Uterus (tissue), 3 donors: ENCODE measurements at regions not wholly inside any gene's neighbourhood (a gene's known extent, or its start where the extent isn't known, plus 50 kb on each side); places are given as distances from the start of the nearest gene placed in this dataset.

ENCODE experiments used
- DNase-seq, 2 donors: peaks; one replicate each; pipeline ENCODE4 v3.0.0-alpha.2; 2019 to 2020
- H3K27ac ChIP-seq, 2 donors: fragments of 200-600 bp; sonication (generic); 1 replicate in 1 of 2; 2 replicates in 1 of 2; pipeline ENCODE4 v1.5.1; 2016 to 2018
- H3K27me3 ChIP-seq, 2 donors: fragments of 200-600 bp; sonication (generic); one replicate each; pipeline ENCODE4 v1.5.1; 2018 to 2019; ENCODE audit warnings: control low read depth in 1 of 2
- H3K36me3 ChIP-seq, 2 donors: fragments of 200-600 bp; sonication (generic); one replicate each; pipeline ENCODE4 v1.5.1; 2019; ENCODE audit warnings: control low read depth in 1 of 2
- H3K4me1 ChIP-seq, 2 donors: fragments of 200-600 bp; sonication (generic); one replicate each; pipeline ENCODE4 v1.5.1; 2018 to 2019; ENCODE audit warnings: control low read depth in 1 of 2
- H3K4me3 ChIP-seq, 2 donors: fragments of 200-600 bp; sonication (generic); 1 replicate in 1 of 2; 2 replicates in 1 of 2; pipeline ENCODE4 v1.5.1; 2018 to 2019; ENCODE audit warnings: mild to moderate bottlenecking in 1 of 2
- H3K9me3 ChIP-seq, 2 donors: fragments of 200-600 bp; sonication (generic); one replicate each; pipeline ENCODE4 v1.5.1; 2019; ENCODE audit warnings: control low read depth in 1 of 2
- CTCF ChIP-seq, 4 experiments: fragments of 200-600 bp in 2 of 4; fragments of 450-650 bp in 2 of 4; sonication (generic) in 2 of 4; IDR thresholded peaks; one replicate each; pipeline ENCODE4 v1.5.1; 2016 to 2019; ENCODE audit warnings: antibody characterized with exemption in 4 of 4, mild to moderate bottlenecking in 2 of 4, moderate library complexity in 1 of 4
- POLR2A ChIP-seq, 2 donors: fragments of 450-650 bp; IDR thresholded peaks; one replicate each; pipeline ENCODE4 v1.6.1; 2016; ENCODE audit warnings: antibody characterized with exemption in 2 of 2, mild to moderate bottlenecking in 1 of 2, moderate library complexity in 1 of 2
- intact Hi-C: fragments of 100-400 bp; cut with DNase I; formaldehyde crosslinking; loops from one replicate; pipeline ENCODE4 v1.15.1; 2023; ENCODE audit warnings: low total_unique reads
- donor health status: DM: yes; HTN: yes; CAD: no.

GRCh38 chr2:48039209-48039990 lies 133.1 kb upstream of the FBXO11 start:
- Histone ChIP-seq H3K9me3 (no peaks in the 10 kb centered on the region), H3K27ac (no peak overlapping the region), H3K27me3 (no peaks in the 10 kb centered on the region), H3K4me1 (no peaks in the 10 kb centered on the region), H3K36me3 (no peaks in the 10 kb centered on the region), H3K4me3 (no peak overlapping the region)
- no peak for DNase-seq
- intact Hi-C loops: no loop called here
- TF ChIP-seq CTCF (IDR thresholded peaks at IDR 0.05) (no peak), POLR2A (IDR thresholded peaks at IDR 0.05) (no peak)

- TF ChIP-seq CTCF (IDR thresholded peaks at IDR 0.05): no peak
- no peak for TF ChIP-seq POLR2A (IDR thresholded peaks at IDR 0.05)
- Histone ChIP-seq H3K36me3 (no peaks in the 10 kb centered on the region), H3K27me3 (no peaks in the 10 kb centered on the region), H3K9me3 (no peaks in the 10 kb centered on the region), H3K4me1 (no peaks in the 10 kb centered on the region), H3K4me3 (no peak overlapping the region), H3K27ac (no peak overlapping the region)
- intact Hi-C loops: no loop called here
- DNase-seq: no peak
Observed at GRCh38 chr2:48043131-48043700, 136.9 kb upstream of the FBXO11 start.

- Histone ChIP-seq H3K27ac (no peak overlapping the region), H3K36me3 (no peaks in the 10 kb centered on the region), H3K4me3 (no peak overlapping the region), H3K4me1 (no peaks in the 10 kb centered on the region), H3K9me3 (no peaks in the 10 kb centered on the region), H3K27me3 (no peaks in the 10 kb centered on the region)
- no peak for TF ChIP-seq CTCF (IDR thresholded peaks at IDR 0.05)
- no peak for TF ChIP-seq POLR2A (IDR thresholded peaks at IDR 0.05)
- intact Hi-C loops: no loop called here
- no peak for DNase-seq
Observed at GRCh38 chr2:48043746-48044145, 137.4 kb upstream of the FBXO11 start.

GRCh38 chr2:48045613-48046012 lies 139.3 kb upstream of the FBXO11 start:
- TF ChIP-seq CTCF (IDR thresholded peaks at IDR 0.05) (no peak), POLR2A (IDR thresholded peaks at IDR 0.05) (no peak)
- intact Hi-C loops: no loop called here
- DNase-seq: no peak
- no peaks in the 10 kb centered on the region for H3K27me3 ChIP-seq
- H3K27ac ChIP-seq: no peak overlapping the region
- H3K9me3 ChIP-seq: no peaks in the 10 kb centered on the region
- H3K4me3 ChIP-seq: no peak overlapping the region
- H3K4me1 ChIP-seq: no peaks in the 10 kb centered on the region
- no peaks in the 10 kb centered on the region for H3K36me3 ChIP-seq

GRCh38 chr2:48048476-48049171 lies 142.3 kb upstream of the FBXO11 start:
- Histone ChIP-seq H3K4me1 (no peaks in the 10 kb centered on the region), H3K4me3 (no peak overlapping the region), H3K9me3 (no peaks in the 10 kb centered on the region), H3K27ac (no peak overlapping the region), H3K36me3 (no peaks in the 10 kb centered on the region), H3K27me3 (no peaks in the 10 kb centered on the region)
- no peak for DNase-seq
- no peak for TF ChIP-seq CTCF (IDR thresholded peaks at IDR 0.05)
- no peak for TF ChIP-seq POLR2A (IDR thresholded peaks at IDR 0.05)
- intact Hi-C loops: no loop called here
